Spleen (tissue), 11 donors: ENCODE measurements at regions not wholly inside any gene's neighbourhood (a gene's known extent, or its start where the extent isn't known, plus 50 kb on each side); places are given as distances from the start of the nearest gene placed in this dataset.

Experiments
- DNase-seq: peaks from one replicate; pipeline ENCODE4 v3.0.0-alpha.2; 2020
- H3K27ac ChIP-seq, 8 donors: fragments of 200-600 bp; sonication (generic) in 7 of 8; 1 replicate in 4 of 8; 2 replicates in 4 of 8; pipeline versions ENCODE4 v1.5.0 to v1.8.0; 2016 to 2021; ENCODE audit warnings: inconsistent platforms in 4 of 8, mild to moderate bottlenecking in 4 of 8, moderate library complexity in 1 of 8
- H3K27me3 ChIP-seq, 7 donors: fragments of 200-600 bp; sonication (generic) in 6 of 7; replicated peaks in 1 of 7; 1 replicate in 4 of 7; 2 replicates in 3 of 7; pipeline versions ENCODE4 v1.5.0 to v1.8.0; 2016 to 2021; ENCODE audit warnings: inconsistent platforms in 3 of 7, mild to moderate bottlenecking in 1 of 7
- H3K36me3 ChIP-seq, 6 donors: fragments of 200-600 bp; sonication (generic) in 5 of 6; 1 replicate in 4 of 6; 2 replicates in 2 of 6; pipeline versions ENCODE4 v1.5.0 to v1.8.0; 2016 to 2021; ENCODE audit warnings: inconsistent platforms in 2 of 6
- H3K4me1 ChIP-seq, 6 donors: fragments of 200-600 bp; sonication (generic) in 5 of 6; 1 replicate in 3 of 6; 2 replicates in 3 of 6; pipeline versions ENCODE4 v1.5.0 to v1.8.0; 2016 to 2021; ENCODE audit warnings: inconsistent platforms in 3 of 6
- H3K4me3 ChIP-seq, 8 donors: fragments of 200-600 bp; sonication (generic) in 7 of 8; 1 replicate in 4 of 8; 2 replicates in 4 of 8; pipeline versions ENCODE4 v1.5.0 to v1.8.0; 2016 to 2021; ENCODE audit warnings: inconsistent platforms in 4 of 8, mild to moderate bottlenecking in 4 of 8, moderate library complexity in 2 of 8
- H3K9me3 ChIP-seq, 8 donors: fragments of 200-600 bp; sonication (generic) in 7 of 8; 1 replicate in 4 of 8; 2 replicates in 4 of 8; pipeline versions ENCODE4 v1.5.0 to v1.8.0; 2016 to 2021; ENCODE audit warnings: inconsistent platforms in 4 of 8
- POLR2A ChIP-seq, 3 donors: fragments of 450-650 bp; IDR thresholded peaks; one replicate each; pipeline ENCODE4 v1.5.1; 2017; ENCODE audit warnings: antibody characterized with exemption in 3 of 3, mild to moderate bottlenecking in 1 of 3
- POLR2AphosphoS5 ChIP-seq, 3 donors: sonication (generic); formaldehyde crosslinking; IDR thresholded peaks; one replicate each; pipeline ENCODE4 v1.5.1; 2017; ENCODE audit warnings: antibody characterized with exemption in 3 of 3
- WGBS, 5 donors: extraction: QIAGEN DNeasy Blood & Tissue Kit in 3 of 5; methylation state at CpG; one replicate each; pipeline versions ENCODE4 v1.1.5 to v1.1.7; 2013 to 2018; 5-methylcytosine and 5-hydroxymethylcytosine counted together
- intact Hi-C: fragments of 100-400 bp; cut with DNase I; formaldehyde crosslinking; loops from one replicate; pipeline ENCODE4 v1.15.0; 2023; ENCODE audit warnings: low total_unique reads
- TF ChIP-seq, protein P1 (sequence below), 11 experiments: fragments of 200-600 bp in 7 of 11; fragments of 450-650 bp in 4 of 11; sonication (generic) in 4 of 11; IDR thresholded peaks in 8 of 11; conservative IDR thresholded peaks in 3 of 11; 1 replicate in 7 of 11; 2 replicates in 4 of 11; pipeline versions ENCODE4 v1.4.0 to v1.8.0; 2016 to 2021; ENCODE audit warnings: antibody characterized with exemption in 11 of 11, inconsistent platforms in 4 of 11, mild to moderate bottlenecking in 1 of 11
- donor health status: healthy with polysubstance abuse.
- donor health status: DM: no; HTN: no; CAD: no; lungs with moderate emphysema.
- donor health status: DM: no; HTN: no; CAD: no.
- donor health status: Bipolar disorder and iron deficiency.
- donor health status: healthy.
- donor health status: DM: no; HTN: no; CAD: no.
- donor health status: DM: yes; HTN: yes; CAD: no.

DNA sequence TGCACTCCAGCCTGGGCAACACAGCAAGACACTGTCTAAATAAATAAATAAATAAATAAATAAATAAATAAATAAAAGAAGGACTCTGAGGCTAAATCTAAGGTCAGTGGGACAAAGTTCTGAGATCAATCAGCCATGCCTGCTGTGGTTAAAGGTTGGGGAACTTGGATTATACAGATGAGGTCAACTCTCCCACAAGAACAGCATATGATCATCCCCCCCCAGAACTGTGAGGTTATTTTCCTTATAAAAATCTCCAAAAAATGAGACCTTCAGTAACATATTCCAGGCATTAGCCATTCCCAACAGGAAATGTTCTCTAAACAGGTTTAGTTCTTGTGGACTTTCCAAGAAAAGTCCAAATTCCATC lies 90.3 kb downstream of the C16orf95 start:
- H3K9me3 ChIP-seq = peaks cover 0 to 2% (median under 1%) of the 10 kb centered on the region in 8 donors
- no peak overlapping the region for H3K27ac ChIP-seq
- H3K36me3 ChIP-seq = no peaks in the 10 kb centered on the region
- intact Hi-C loops = no loop called here
- no peaks in the 10 kb centered on the region for H3K4me1 ChIP-seq
- H3K4me3 ChIP-seq = no peak overlapping the region
- TF ChIP-seq, protein P1, sequence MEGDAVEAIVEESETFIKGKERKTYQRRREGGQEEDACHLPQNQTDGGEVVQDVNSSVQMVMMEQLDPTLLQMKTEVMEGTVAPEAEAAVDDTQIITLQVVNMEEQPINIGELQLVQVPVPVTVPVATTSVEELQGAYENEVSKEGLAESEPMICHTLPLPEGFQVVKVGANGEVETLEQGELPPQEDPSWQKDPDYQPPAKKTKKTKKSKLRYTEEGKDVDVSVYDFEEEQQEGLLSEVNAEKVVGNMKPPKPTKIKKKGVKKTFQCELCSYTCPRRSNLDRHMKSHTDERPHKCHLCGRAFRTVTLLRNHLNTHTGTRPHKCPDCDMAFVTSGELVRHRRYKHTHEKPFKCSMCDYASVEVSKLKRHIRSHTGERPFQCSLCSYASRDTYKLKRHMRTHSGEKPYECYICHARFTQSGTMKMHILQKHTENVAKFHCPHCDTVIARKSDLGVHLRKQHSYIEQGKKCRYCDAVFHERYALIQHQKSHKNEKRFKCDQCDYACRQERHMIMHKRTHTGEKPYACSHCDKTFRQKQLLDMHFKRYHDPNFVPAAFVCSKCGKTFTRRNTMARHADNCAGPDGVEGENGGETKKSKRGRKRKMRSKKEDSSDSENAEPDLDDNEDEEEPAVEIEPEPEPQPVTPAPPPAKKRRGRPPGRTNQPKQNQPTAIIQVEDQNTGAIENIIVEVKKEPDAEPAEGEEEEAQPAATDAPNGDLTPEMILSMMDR (IDR thresholded peaks at IDR 0.05 in 8 of 11, conservative IDR thresholded peaks at IDR 0.05 in 3 of 11) = no peak
- no peak for TF ChIP-seq POLR2A (IDR thresholded peaks at IDR 0.05)
- TF ChIP-seq POLR2AphosphoS5 (IDR thresholded peaks at IDR 0.05) = no peak
- H3K27me3 ChIP-seq = no peaks in the 10 kb centered on the region
- DNase-seq = no peak

DNA sequence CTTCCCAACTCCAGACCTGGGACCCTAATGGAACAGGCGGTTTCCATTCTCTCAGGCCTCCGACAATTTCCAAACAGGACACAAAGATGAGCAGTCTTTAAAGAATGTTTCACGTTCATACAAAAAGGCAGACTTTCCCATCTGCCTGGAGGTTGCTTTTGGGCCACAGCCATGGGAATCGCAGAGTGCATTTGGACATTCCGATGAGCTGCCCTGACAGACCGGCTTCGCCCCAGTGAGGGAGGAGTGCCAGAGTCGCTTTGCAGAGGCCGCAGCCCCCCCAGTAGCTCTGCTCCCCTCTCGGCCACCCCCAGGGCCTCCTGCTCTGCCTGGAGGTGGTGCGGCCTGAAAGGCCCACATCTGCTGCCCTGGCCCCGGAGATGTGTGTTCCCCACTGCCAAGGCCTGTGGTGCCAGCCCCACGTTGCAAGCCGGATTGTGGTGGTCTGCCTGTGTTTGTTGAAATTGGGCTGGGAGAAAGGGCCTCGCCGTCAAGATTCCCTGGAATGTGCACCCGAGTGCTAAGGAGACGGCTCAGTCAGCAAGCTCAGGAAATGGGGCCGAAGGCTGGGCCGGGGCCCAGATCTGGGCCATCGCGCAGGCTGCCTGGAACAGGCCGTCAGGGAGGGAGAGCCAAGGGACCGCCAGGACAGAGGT lies 89.8 kb downstream of the C16orf95 start:
- H3K4me3 ChIP-seq = no peak overlapping the region
- no peaks in the 10 kb centered on the region for H3K4me1 ChIP-seq
- no peak for DNase-seq
- intact Hi-C loops = no loop called here
- WGBS, 5 donors = 82 to 91% (median 85%) methylated on average over 24 of the region's 24 CpGs
- no peaks in the 10 kb centered on the region for H3K36me3 ChIP-seq
- no peak overlapping the region for H3K27ac ChIP-seq
- no peaks in the 10 kb centered on the region for H3K27me3 ChIP-seq
- no peak for TF ChIP-seq POLR2AphosphoS5 (IDR thresholded peaks at IDR 0.05)
- TF ChIP-seq, protein P1 (IDR thresholded peaks at IDR 0.05 in 8 of 11, conservative IDR thresholded peaks at IDR 0.05 in 3 of 11) = no peak
- no peak for TF ChIP-seq POLR2A (IDR thresholded peaks at IDR 0.05)
- peaks cover 0 to 7% (median 6%) of the 10 kb centered on the region in 8 donors for H3K9me3 ChIP-seq

DNA sequence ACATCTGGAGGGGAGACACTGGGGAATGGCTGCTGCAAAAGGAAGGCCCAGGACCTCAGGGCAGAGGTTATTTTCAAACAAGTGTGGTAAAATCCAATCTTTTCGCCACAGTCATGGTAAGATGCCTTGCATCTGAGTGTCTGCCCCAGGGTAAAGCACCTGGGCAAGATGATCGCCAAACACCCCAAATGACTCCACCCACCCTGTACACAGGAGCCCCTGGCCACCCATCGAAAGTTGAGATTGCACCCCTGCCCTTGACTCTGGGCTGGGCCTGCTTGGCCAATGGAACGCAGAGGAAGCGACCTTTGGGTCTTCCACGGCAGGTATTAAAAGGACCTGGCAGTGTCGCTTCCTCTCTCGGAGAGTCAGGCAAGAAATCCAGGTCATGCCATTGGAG lies 88.8 kb downstream of the C16orf95 start:
- Histone ChIP-seq H3K27ac (no peak overlapping the region), H3K27me3 (no peaks in the 10 kb centered on the region), H3K4me1 (no peaks in the 10 kb centered on the region), H3K4me3 (no peak overlapping the region), H3K9me3 (peaks cover 0 to 10% (median 7%) of the 10 kb centered on the region in 8 donors), H3K36me3 (no peaks in the 10 kb centered on the region)
- WGBS, 5 donors = 87 to 99% (median 92%) methylated on average over 5 to 8 of the region's 8 CpGs
- intact Hi-C loops = no loop called here
- DNase-seq = no peak
- TF ChIP-seq POLR2A (IDR thresholded peaks at IDR 0.05) = no peak
- TF ChIP-seq, protein P1 (IDR thresholded peaks at IDR 0.05 in 8 of 11, conservative IDR thresholded peaks at IDR 0.05 in 3 of 11) = no peak
- no peak for TF ChIP-seq POLR2AphosphoS5 (IDR thresholded peaks at IDR 0.05)

DNA sequence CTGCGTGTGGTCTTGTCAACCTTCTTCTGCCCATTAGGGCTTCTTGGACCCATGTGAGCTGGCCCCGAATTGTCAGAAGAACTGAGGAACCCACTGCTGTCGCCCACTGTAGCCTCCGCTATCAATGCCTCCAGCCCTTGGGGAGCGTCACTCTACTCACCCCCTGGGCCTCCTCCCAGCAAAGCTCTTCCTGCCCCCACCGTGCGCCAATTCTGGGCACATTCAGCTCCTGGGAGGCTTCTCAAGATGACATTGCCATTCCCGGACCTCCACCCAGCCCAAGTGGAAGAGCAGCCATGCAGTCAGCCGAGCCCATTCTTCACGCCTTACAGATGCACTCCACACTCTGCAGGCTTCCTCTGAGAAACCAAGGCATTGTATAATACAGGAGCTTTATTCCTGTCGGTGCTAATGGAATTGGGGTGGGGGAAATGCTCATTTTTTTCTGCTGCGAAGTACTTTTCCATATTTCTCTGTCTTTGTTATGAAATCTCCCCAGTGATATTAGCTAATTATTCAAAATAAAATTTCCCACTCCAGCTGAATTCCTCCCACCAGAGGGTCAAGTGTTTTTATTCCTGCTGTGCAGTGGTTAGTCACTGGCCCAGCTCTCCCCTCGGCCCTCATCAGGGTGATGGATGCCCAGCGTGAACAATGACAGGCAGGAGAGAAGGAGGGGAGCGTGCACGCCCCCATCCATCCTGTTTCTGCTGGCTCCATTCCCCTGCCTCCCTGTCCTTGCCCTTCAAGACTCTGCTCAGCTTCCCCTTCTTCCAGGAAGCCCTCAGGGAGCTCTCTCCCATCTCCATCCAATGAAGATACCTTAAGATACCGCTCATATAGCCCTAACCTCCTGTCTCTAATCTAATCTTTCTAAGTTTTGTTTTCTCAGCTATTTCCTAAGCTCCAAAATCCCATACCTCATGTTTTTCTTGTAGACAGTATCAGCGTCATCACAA lies 87.7 kb downstream of the C16orf95 start:
- no peak overlapping the region for H3K27ac ChIP-seq
- H3K36me3 ChIP-seq = no peaks in the 10 kb centered on the region
- peaks cover 0 to 10% (median 7%) of the 10 kb centered on the region in 8 donors for H3K9me3 ChIP-seq
- no peak for DNase-seq
- H3K4me3 ChIP-seq = no peak overlapping the region
- intact Hi-C loops = no loop called here
- 74 to 88% (median 84%) methylated on average over 18 of the region's 18 CpGs for WGBS, 5 donors
- H3K4me1 ChIP-seq = no peaks in the 10 kb centered on the region
- TF ChIP-seq POLR2A (IDR thresholded peaks at IDR 0.05) = no peak
- peaks cover 0 to 5% (median 0%) of the 10 kb centered on the region in 7 donors for H3K27me3 ChIP-seq
